Bronchial epithelial cell (primary cell): ENCODE measurements at regions not wholly inside any gene's neighbourhood (a gene's known extent, or its start where the extent isn't known, plus 50 kb on each side); places are given as distances from the start of the nearest gene placed in this dataset.

Experiments
- DNase-seq: peaks from one replicate; pipeline ENCODE4 v3.0.0-alpha.2; 2010; ENCODE audit warnings: low read depth
- FAIRE-seq: peaks from 2 replicates; lab custom pipeline; 2011; peaks lifted over from hg19 to GRCh38; lab: Jason Lieb, UNC
- H3K27me3 ChIP-seq: 2 replicates; pipeline ENCODE4 v1.5.1; 2011; ENCODE audit warnings: low read length; ENCODE audit not compliant: control insufficient read depth, insufficient read depth
- H3K36me3 ChIP-seq: 2 replicates; pipeline ENCODE4 v1.5.1; 2011; ENCODE audit warnings: low read length; ENCODE audit not compliant: control insufficient read depth, insufficient read depth
- H3K4me3 ChIP-seq: 2 replicates; pipeline ENCODE4 v1.5.1; 2011; ENCODE audit warnings: mild to moderate bottlenecking, low read depth, low read length, control low read depth
- TF ChIP-seq, protein P1 (sequence below): IDR thresholded peaks from 2 replicates; pipeline ENCODE4 v1.5.1; 2011; ENCODE audit warnings: mild to moderate bottlenecking, moderate library complexity, low read length, control low read depth, inconsistent platforms; ENCODE audit not compliant: insufficient read depth, severe bottlenecking

DNA sequence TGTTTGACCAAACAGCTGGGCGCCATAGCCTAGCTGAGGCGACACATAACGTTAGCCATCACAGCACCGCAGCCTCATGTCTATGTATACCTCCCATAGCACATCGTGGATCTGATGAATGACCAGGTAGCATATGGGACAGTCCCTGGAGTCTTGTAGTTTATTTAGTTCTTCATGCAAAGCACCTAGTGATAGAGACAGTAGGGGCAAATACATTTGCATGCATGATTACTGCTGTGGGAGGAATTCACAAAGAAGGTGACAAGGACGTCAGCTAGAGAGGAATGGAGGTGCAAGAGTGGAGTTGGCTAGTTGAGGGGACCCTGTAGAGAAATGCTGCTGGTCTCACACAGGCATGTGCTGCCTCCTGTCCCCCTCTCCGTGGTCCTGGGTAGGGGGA, 478.9 kb upstream of the HS6ST1 start:
- no peak for DNase-seq
- FAIRE-seq: peak; percentile 64
- H3K27me3 ChIP-seq: no peaks in the 10 kb centered on the region
- TF ChIP-seq, protein P1, sequence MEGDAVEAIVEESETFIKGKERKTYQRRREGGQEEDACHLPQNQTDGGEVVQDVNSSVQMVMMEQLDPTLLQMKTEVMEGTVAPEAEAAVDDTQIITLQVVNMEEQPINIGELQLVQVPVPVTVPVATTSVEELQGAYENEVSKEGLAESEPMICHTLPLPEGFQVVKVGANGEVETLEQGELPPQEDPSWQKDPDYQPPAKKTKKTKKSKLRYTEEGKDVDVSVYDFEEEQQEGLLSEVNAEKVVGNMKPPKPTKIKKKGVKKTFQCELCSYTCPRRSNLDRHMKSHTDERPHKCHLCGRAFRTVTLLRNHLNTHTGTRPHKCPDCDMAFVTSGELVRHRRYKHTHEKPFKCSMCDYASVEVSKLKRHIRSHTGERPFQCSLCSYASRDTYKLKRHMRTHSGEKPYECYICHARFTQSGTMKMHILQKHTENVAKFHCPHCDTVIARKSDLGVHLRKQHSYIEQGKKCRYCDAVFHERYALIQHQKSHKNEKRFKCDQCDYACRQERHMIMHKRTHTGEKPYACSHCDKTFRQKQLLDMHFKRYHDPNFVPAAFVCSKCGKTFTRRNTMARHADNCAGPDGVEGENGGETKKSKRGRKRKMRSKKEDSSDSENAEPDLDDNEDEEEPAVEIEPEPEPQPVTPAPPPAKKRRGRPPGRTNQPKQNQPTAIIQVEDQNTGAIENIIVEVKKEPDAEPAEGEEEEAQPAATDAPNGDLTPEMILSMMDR: no peak
- H3K4me3 ChIP-seq: no peak overlapping the region
- H3K36me3 ChIP-seq: no peaks in the 10 kb centered on the region

DNA sequence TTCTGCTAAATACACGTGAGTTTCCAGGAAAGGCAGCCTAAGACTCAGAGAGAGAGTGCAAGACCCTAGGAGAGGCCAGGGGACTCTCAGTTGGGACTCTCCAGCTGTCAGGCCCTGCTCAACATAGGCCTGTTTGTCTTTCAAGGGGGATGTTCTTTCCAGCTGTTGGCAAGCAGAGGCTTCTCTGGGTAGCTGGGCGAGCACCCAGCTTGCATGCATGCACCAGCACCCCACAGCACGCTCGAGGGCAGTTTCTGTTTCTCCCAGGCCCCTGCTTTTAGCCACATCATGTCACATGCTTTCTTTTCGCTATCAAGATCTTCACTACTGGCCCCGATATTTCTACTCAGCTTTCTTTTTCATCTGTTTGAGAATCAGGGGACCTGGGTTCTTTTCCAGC, 479.3 kb upstream of the HS6ST1 start:
- no peaks in the 10 kb centered on the region for H3K36me3 ChIP-seq
- H3K4me3 ChIP-seq: no peak overlapping the region
- TF ChIP-seq, protein P1: no peak
- no peak for DNase-seq
- no peak for FAIRE-seq
- H3K27me3 ChIP-seq: no peaks in the 10 kb centered on the region

DNA sequence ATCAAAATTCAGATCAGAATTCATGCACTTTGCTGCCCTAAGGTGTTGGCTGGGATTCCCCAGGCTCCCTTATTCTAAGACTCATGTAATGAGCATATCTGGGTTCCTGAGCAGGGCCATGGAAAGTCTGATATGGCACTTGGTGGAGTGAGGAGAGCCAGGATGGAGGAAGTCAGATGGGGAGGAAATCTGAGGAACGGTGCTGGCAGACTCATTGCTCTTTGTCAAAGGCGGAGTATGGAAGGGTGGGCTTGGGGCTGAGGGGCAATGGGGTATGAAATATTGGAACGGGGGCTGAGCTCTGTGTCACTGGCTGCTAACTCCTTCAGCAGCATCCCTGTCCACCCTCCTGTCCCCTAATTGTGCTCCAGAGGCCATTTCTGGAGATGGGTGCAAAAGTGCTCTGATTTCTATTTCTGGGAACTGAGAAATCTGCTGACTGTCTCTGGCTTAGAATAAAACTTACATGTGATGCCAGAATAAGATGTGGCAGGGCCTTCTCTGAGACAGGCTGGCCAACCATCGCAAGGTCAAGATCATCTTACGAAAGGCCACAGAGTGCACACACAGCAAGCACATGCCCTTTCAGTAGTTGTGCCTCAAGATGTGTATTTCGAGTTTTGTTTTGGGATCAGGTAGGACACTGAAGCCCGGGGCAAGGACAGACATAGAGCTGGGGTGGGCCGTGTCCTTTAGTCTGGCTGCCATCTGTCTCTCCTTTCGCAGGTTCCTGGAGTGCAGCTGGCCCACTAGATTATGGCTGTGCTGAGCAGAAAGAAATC, 480.0 kb upstream of the HS6ST1 start:
- no peak for FAIRE-seq
- TF ChIP-seq, protein P1: no peak

DNA sequence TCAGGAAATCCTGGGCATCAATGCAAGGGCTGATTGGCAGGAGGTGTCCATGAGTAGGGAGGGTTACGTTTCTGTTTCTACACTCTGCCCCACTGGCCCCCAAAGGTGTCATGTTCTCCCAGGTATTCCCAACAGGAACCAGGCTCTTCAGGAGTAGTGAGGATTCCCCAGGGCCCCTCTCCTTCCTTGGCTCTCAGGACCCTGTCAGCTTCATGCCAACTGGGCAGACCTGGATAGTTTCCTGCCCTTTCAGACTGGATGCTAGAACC, 480.6 kb upstream of the HS6ST1 start:
- Histone ChIP-seq H3K27me3 (no peaks in the 10 kb centered on the region), H3K36me3 (no peaks in the 10 kb centered on the region), H3K4me3 (no peak overlapping the region)
- TF ChIP-seq, protein P1: no peak
- FAIRE-seq (no peak), DNase-seq (no peak)

More for the DNA sequence above, 480.0 kb upstream of the HS6ST1 start:
- Histone ChIP-seq H3K36me3 (no peaks in the 10 kb centered on the region), H3K27me3 (no peaks in the 10 kb centered on the region), H3K4me3 (no peak overlapping the region)
- no peak for DNase-seq

DNA sequence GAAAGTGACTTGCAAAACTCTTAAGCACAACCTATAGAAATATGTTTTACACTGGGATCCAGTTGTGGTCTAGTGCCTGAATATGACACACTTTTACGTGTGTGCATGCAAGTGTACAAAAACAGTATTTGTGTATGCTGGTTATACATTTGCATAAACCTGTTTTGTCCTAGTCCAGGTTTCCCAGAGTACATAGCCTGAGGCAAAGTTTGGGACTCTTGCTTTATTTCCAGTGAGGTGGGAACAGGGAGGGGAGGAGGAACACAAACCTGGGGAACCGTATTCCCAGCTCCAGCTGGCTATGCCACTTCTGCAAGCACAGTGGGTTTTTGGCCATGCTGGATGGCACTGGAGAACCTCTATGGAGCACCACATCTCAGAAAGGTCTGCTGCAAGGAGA, 481.1 kb upstream of the HS6ST1 start:
- Histone ChIP-seq H3K36me3 (no peaks in the 10 kb centered on the region), H3K27me3 (no peaks in the 10 kb centered on the region), H3K4me3 (no peak overlapping the region)
- DNase-seq: no peak
- TF ChIP-seq, protein P1: no peak
- peak; percentile 18 for FAIRE-seq

DNA sequence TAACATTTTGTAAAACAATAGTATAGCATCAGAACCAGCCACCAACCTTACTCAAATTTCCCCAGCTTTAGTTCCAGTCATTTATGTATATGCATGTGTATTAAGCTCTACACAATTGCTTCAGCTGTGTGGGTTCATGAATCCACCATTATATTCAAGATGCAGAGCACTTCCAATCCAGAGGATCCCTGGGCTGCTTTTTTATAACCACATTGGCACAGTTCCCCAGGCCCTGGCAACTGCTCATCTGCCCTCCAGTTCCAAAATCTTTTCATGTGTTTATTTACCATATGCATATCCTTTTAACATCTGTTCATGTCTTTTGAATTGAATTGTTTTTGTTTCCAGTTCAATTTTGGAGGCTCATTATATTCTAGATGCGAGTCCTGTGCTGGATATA, 482.9 kb upstream of the HS6ST1 start:
- Histone ChIP-seq H3K36me3 (no peaks in the 10 kb centered on the region), H3K4me3 (no peak overlapping the region), H3K27me3 (no peaks in the 10 kb centered on the region)
- DNase-seq (no peak), FAIRE-seq (no peak)
- TF ChIP-seq, protein P1: no peak
